ENCODE measurements at regions not wholly inside any gene's neighbourhood (a gene's known extent, or its start where the extent isn't known, plus 50 kb on each side); places are given as distances from the start of the nearest gene placed in this dataset.

- no peak for TF ChIP-seq CTCF (optimal IDR thresholded peaks at IDR 0.05 in 1 of 3, IDR thresholded peaks at IDR 0.05 in 1 of 3, conservative IDR thresholded peaks at IDR 0.05 in 1 of 3; ENCODE audit: extremely low read depth in 1 of 3, insufficient read depth in 2 of 3, low read length in 3 of 3)
- TF ChIP-seq EZH2 (IDR thresholded peaks at IDR 0.05; ENCODE audit: low read length), result no peak
These were observed 156.2 kb downstream of the RNASET2 start for GRCh38 chr6:166800137-166800536.

Measured in keratinocyte (primary cell).